Activated CD8-positive, alpha-beta memory T cell treated with anti-CD3 and anti-CD28 coated beads for 36 hours (primary cell): ENCODE measurements at regions not wholly inside any gene's neighbourhood (a gene's known extent, or its start where the extent isn't known, plus 50 kb on each side); places are given as distances from the start of the nearest gene placed in this dataset.
"Not testable (repeated sequence)": the region's sequence is repeated elsewhere in the genome, so short reads cannot be mapped to it uniquely, and the experiment has no call there.

Source experiments
- CTCF ChIA-PET: fragments of 350-600 bp; sonication (Branson Sonifier 250); formaldehyde crosslinking; loops from one replicate; lab custom pipeline; 2021; ENCODE audit warnings: antibody characterized with exemption; lab: Charles Lee
- POLR2A ChIA-PET: fragments of 350-600 bp; sonication (Branson Sonifier 250); formaldehyde crosslinking; loops from one replicate; lab custom pipeline; 2021; ENCODE audit warnings: antibody characterized with exemption; lab: Charles Lee

DNA sequence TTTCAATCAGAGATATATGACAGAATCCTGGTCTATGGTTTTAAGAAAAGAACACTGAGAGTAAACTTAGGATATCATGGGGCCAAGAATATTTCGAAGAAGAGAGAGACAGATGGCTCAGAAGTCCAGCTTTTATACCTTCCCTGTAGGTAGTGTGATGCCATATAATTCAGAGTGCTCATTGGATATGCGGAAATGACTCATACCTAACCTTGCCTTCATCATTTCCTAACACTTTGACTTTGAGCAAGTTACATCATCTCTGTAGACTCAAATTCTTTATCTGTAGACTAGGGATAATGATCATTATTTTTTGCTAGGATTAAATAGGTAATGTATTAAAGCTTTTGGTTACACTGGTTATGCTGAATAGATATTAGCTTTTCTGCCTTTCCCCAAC is 461.6 kb upstream of the CNTNAP5 start:
- POLR2A ChIA-PET: no interaction called here
- CTCF ChIA-PET: no interaction called here

GRCh38 chr2:123566291-123566946 is 458.7 kb upstream of the CNTNAP5 start:
- ChIA-PET CTCF (no interaction called here), POLR2A (no interaction called here)

DNA sequence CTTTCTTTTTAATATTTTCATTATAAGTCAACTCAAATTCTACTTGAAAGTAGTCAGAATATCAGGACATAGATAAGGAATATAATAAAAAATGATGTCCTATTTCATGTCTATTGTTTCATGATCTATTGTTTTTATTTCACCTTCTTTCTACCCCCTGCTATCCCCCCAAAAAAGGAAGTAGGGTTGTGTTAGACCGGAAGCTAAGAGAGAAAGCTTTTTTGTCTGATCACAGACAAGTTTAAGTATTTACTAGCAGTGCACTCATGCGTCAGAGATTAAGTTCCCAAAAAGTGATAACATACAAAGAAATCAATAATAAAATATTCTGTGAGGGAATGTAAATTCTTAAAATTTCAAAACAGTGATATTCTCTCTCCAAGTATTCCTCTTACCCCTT is 447.1 kb upstream of the CNTNAP5 start:
- ChIA-PET POLR2A (no interaction called here), CTCF (no interaction called here)

- CTCF ChIA-PET: no interaction called here
- POLR2A ChIA-PET: no interaction called here
These were observed 428.5 kb upstream of the CNTNAP5 start for GRCh38 chr2:123596621-123597020.

GRCh38 chr2:123597988-123598387 is 427.1 kb upstream of the CNTNAP5 start:
- CTCF ChIA-PET: no interaction called here
- POLR2A ChIA-PET: no interaction called here

DNA sequence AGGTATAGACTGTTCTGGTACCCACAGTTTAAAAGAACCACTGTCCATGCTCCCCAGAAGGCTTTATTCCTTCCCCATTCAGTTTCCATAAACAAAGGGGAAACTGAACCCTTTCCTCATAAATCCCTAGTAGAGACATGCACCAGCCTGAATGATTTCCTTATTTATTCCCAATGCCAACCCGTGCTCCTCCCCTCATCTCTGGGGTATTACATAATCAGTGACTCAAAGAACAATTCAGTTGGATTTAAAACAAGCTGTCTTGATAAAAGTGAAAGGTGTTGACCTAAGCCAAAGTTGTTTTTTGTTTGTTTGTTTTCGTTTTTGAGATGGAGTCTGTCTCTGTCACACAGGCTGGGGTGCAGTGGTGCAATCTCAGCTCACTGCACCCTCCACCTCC is 418.5 kb upstream of the CNTNAP5 start:
- ChIA-PET POLR2A (no interaction called here), CTCF (no interaction called here)

- ChIA-PET POLR2A (no interaction called here), CTCF (no interaction called here)
These were observed 416.0 kb upstream of the CNTNAP5 start for GRCh38 chr2:123609077-123609476.

DNA sequence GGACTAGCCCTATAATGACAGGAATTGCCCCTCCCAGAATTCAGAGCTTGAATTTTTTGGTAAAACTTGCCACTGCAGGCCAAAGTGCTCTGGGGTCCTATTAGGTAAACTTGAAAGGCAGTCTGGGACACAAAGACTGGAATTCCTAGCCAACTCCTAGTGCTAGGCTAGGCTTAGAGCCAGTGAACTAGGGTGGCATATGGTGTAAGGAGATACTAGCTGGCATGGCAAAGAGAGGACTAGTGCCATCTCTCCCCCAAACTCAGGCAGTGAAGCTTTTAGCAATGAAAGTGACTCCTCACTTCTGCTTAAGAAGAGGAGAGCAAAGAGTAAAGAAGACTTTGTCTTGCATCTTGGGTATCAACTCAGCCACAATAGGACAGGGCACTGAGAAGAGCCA is 410.5 kb upstream of the CNTNAP5 start:
- CTCF ChIA-PET: no interaction called here
- POLR2A ChIA-PET: no interaction called here

DNA sequence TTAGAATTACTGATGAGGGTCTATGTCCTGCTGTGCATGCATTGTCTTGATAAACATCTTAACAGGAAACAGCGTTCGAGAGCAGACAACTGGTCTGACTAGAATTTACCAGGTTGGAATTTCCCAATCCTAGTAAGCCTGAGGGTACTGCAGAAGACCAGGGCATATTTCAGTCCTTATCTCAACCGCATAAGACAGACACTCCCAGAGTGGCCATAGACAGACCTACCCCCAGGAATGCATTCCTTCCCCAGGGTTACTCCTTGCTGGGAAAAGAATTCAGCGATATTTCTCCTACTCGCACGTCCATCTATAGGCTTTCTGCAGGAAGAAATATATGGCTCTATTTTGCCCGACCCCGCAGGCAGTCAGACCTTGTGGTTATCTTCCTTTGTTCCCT is 406.4 kb upstream of the CNTNAP5 start:
- POLR2A ChIA-PET, CTCF ChIA-PET: not testable (repeated sequence)

DNA sequence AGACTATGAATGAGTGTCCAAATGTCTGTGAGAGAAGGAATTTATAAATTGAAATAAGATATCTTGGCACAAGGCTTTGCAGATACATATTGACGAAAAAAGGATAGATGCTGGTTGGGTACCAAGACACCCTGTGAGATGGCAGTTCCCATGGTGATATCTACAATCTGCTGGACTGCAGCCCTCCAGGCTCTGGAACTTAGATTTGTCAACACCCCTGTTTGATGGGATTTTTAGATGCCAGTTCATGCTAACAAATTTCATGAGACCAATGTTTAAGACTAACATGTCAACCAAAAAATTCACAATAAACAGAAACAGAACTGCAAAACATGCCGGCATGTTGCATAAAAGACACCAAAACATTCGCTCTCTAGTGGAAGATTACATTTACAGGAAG is 400.3 kb upstream of the CNTNAP5 start:
- CTCF ChIA-PET: no interaction called here
- POLR2A ChIA-PET: no interaction called here

- CTCF ChIA-PET: no interaction called here
- POLR2A ChIA-PET: no interaction called here
These were observed 388.9 kb upstream of the CNTNAP5 start for GRCh38 chr2:123636232-123636631.

DNA sequence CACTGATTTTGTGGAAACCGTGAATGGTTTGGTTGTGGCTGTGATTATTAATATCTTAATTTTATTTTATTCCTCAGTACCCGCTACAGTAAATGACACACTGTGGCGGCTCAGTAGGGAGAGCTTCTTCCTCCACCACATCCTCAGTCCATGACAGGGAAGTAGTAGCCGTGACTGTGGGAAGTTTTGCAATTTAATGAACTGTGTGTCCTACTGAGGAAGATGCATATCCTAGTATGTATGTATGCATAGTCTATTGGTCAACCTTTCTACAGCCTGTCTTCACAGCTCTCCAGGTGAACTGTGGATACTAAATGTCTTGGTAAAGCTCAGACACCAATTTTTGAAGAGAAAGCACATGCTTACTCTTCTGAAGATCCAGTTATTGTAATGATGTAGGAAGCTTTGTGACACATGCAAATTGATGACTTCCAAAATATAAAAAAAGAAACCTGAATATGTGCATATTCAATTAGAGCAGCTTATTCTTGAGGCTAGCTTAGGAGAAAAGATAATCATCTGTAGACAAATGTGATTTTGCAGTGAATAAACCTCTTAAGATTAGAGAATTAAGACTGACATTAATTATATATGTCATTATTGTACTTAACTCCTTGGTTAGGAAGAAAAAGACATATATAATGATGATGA is 384.3 kb upstream of the CNTNAP5 start:
- POLR2A ChIA-PET: no interaction called here
- CTCF ChIA-PET: no interaction called here

GRCh38 chr2:123644053-123644452 is 381.0 kb upstream of the CNTNAP5 start:
- CTCF ChIA-PET: no interaction called here
- POLR2A ChIA-PET: no interaction called here

- POLR2A ChIA-PET: no interaction called here
- CTCF ChIA-PET: no interaction called here
These were observed 377.1 kb upstream of the CNTNAP5 start for GRCh38 chr2:123648016-123648415.

DNA sequence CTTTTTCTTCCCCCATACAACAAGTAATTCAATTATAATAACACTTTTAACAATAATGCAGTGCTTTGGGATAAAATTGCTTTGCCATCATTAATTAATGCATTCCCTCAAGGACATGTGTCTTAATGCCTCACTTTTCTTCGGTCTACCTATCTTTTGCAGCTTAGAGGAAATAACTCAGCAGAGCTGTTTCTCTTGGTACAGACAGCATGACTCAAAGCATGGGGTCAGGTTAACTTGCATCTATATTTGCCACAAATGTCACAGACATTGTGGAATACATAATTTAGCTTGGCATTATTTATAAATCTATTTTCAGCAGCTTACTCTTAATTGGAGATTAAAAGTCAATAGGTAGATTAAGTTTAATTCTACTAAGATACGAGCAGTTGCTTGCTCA is 376.1 kb upstream of the CNTNAP5 start:
- CTCF ChIA-PET: no interaction called here
- POLR2A ChIA-PET: no interaction called here

GRCh38 chr2:123651151-123651550 is 373.9 kb upstream of the CNTNAP5 start:
- CTCF ChIA-PET: no interaction called here
- POLR2A ChIA-PET: no interaction called here

GRCh38 chr2:123652320-123652719 is 372.8 kb upstream of the CNTNAP5 start:
- POLR2A ChIA-PET: no interaction called here
- CTCF ChIA-PET: no interaction called here

- POLR2A ChIA-PET: no interaction called here
- CTCF ChIA-PET: no interaction called here
These were observed 368.5 kb upstream of the CNTNAP5 start for GRCh38 chr2:123656590-123656989.

DNA sequence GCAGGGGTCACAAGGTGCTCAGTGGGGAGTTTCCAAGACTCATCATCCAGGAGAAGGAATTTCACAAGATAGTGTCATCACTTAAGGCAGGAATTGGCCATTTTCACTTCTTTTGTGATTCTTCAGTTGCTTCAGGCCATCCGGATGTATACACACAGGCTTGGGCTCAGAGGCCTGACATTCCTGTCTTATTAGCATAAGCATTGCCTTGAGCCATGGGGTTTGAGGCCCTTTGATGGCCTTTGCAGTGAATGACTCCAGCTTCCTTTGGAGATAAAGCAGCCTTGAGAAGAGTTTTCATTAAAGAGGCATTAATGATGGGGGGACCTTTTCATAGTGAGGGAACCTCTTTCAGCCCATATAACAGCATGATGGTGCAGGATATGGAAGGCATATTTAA is 366.0 kb upstream of the CNTNAP5 start:
- ChIA-PET CTCF (no interaction called here), POLR2A (no interaction called here)

GRCh38 chr2:123670286-123670685 is 354.8 kb upstream of the CNTNAP5 start:
- ChIA-PET CTCF (no interaction called here), POLR2A (no interaction called here)

GRCh38 chr2:123683797-123684196 is 341.3 kb upstream of the CNTNAP5 start:
- POLR2A ChIA-PET, CTCF ChIA-PET: not testable (repeated sequence)

- CTCF ChIA-PET: no interaction called here
- POLR2A ChIA-PET: no interaction called here
These were observed 338.0 kb upstream of the CNTNAP5 start for GRCh38 chr2:123687064-123687463.
